Small intestine (tissue), 7 donors: ENCODE measurements at regions not wholly inside any gene's neighbourhood (a gene's known extent, or its start where the extent isn't known, plus 50 kb on each side); places are given as distances from the start of the nearest gene placed in this dataset.

Experiments
- DNase-seq, 2 donors: peaks; one replicate each; pipeline versions ENCODE4 v3.0.0 to v3.0.0-alpha.2; 2013
- FAIRE-seq: peaks from 2 replicates; lab custom pipeline; 2012; peaks lifted over from hg19 to GRCh38; lab: Jason Lieb, UNC
- H3K27ac ChIP-seq, 3 donors: one replicate each; pipeline ENCODE4 v1.5.1; 2013; ENCODE audit warnings: low read length in 2 of 3, mild to moderate bottlenecking in 2 of 3, control low read depth in 1 of 3, inconsistent platforms in 1 of 3, low read depth in 1 of 3, moderate library complexity in 1 of 3
- H3K27me3 ChIP-seq, 3 donors: one replicate each; pipeline ENCODE4 v1.6.1; 2013; ENCODE audit warnings: low read length in 3 of 3, inconsistent platforms in 1 of 3; ENCODE audit not compliant: control insufficient read depth in 3 of 3, insufficient read depth in 3 of 3
- H3K36me3 ChIP-seq, 3 donors: one replicate each; pipeline ENCODE4 v1.6.1; 2013; ENCODE audit warnings: low read length in 3 of 3, inconsistent platforms in 1 of 3, low read depth in 1 of 3, mild to moderate bottlenecking in 1 of 3, moderate library complexity in 1 of 3; ENCODE audit not compliant: control insufficient read depth in 3 of 3, insufficient read depth in 2 of 3
- H3K4me1 ChIP-seq, 3 donors: one replicate each; pipeline ENCODE4 v1.6.1; 2013; ENCODE audit warnings: low read length in 2 of 3, inconsistent platforms in 1 of 3, low read depth in 1 of 3, mild to moderate bottlenecking in 1 of 3, moderate library complexity in 1 of 3; ENCODE audit not compliant: control insufficient read depth in 3 of 3, insufficient read depth in 2 of 3
- H3K4me3 ChIP-seq, 3 donors: one replicate each; pipeline ENCODE4 v1.5.1; 2013; ENCODE audit warnings: low read length in 3 of 3, control low read depth in 1 of 3, inconsistent platforms in 1 of 3, low read depth in 1 of 3, mild to moderate bottlenecking in 1 of 3, moderate library complexity in 1 of 3
- H3K9me3 ChIP-seq, 2 donors: one replicate each; pipeline ENCODE4 v1.6.1; 2013; ENCODE audit warnings: low read depth in 1 of 2, low read length in 1 of 2; ENCODE audit not compliant: control insufficient read depth in 2 of 2, insufficient read depth in 1 of 2
- WGBS, 3 donors: extraction: QIAGEN DNeasy Blood & Tissue Kit; methylation state at CpG; one replicate each; pipeline ENCODE4 v1.1.7; 2013; 5-methylcytosine and 5-hydroxymethylcytosine counted together
- donor health status: healthy with polysubstance abuse.
- donor health status: control.
- donor health status: control.
- donor health status: Bipolar disorder and iron deficiency.
- donor health status: healthy.

- Histone ChIP-seq H3K36me3 (no peaks in the 10 kb centered on the region), H3K9me3 (no peaks in the 10 kb centered on the region), H3K27me3 (no peaks in the 10 kb centered on the region), H3K4me1 (no peaks in the 10 kb centered on the region), H3K27ac (no peak overlapping the region), H3K4me3 (no peak overlapping the region)
- WGBS, 3 donors: 65 to 77% (median 71%) methylated on average over 7 of the region's 7 CpGs
- FAIRE-seq (no peak), DNase-seq (no peak)
Observed at GRCh38 chr13:34620074-34620850, 321.8 kb upstream of the NBEA start.

DNA sequence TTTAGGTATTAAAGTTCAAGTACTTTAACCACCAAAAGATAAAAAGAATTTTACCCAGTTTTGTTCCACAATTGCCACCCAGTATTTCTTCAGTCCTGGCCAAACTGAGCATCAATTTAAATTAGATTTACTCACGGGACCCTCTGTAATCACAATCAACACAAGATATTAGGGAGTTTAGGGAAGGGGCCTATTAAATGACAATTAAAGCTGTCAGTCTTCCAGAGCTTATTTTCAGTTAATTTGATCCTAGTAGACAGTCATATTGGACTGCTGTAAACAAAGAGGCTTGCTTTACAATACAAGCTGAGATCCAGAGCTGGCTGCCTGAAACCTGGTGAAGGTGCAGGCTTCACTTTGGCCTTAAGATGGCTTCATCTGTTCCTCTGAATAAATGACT lies 321.2 kb upstream of the NBEA start:
- FAIRE-seq (no peak), DNase-seq (no peak)
- Histone ChIP-seq H3K27me3 (peaks cover 0 to under 1% (median 0%) of the 10 kb centered on the region in 3 donors), H3K4me1 (no peaks in the 10 kb centered on the region), H3K9me3 (no peaks in the 10 kb centered on the region), H3K36me3 (no peaks in the 10 kb centered on the region), H3K4me3 (no peak overlapping the region), H3K27ac (no peak overlapping the region)
- WGBS, 3 donors: 62 to 75% (median 73%) methylated on average over 1 of the region's 1 CpG

DNA sequence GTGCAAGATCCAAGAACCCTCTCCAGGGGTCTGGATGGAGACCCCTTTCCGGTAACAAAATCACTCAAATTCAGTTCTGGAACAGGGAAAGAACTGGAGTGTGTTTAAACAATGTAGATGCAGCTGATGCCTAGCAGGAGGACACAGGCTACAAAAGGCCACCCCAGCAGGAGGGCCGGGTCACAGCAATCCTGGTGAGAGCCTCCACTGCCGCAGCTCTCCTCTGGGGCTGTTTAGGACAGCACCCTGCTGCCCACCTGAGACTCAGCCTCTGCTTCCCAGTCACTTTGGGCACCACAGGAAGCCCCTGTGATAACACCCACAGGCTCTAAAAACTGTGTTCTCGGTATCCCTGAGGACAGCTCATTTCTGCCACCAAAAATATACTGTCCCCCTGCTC lies 318.7 kb upstream of the NBEA start:
- H3K27me3 ChIP-seq: peaks cover 0 to 3% (median 0%) of the 10 kb centered on the region in 3 donors
- H3K36me3 ChIP-seq: no peaks in the 10 kb centered on the region
- H3K4me3 ChIP-seq: no peak overlapping the region
- no peak for FAIRE-seq
- H3K9me3 ChIP-seq: no peaks in the 10 kb centered on the region
- H3K4me1 ChIP-seq: no peaks in the 10 kb centered on the region
- WGBS, 3 donors: 79 to 82% (median 80%) methylated on average over 4 of the region's 4 CpGs
- DNase-seq: no peak
- no peak overlapping the region for H3K27ac ChIP-seq

GRCh38 chr13:34627509-34628208 lies 314.4 kb upstream of the NBEA start:
- WGBS, 3 donors: 14 to 37% (median 24%) methylated on average over 9 of the region's 9 CpGs

DNA sequence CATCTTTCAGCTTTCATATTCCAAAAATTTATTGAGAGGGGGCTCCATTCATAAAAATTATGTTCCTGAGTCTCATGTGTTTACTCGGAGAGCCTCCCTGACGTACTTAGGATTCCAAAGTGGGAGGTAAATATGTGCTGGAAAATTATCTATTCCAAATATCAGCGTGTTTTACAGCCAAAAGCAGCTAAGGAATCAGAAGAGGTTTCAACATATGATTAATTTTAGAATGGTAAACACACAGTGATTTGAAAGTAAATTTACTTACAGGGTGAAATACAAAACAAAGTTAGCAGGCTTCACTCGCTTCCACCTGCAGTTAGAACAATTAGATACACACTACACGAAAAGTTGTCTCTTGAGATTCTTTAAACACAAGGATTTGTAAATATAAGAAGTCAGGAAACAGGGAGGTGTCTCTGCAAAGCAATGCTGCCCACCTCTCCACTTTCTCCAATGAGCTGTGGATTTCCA lies 313.8 kb upstream of the NBEA start:
- no peak overlapping the region for H3K4me3 ChIP-seq
- H3K36me3 ChIP-seq: no peaks in the 10 kb centered on the region
- H3K9me3 ChIP-seq: no peaks in the 10 kb centered on the region
- 33 to 42% (median 40%) methylated on average over 5 of the region's 5 CpGs for WGBS, 3 donors
- FAIRE-seq: no peak
- H3K27ac ChIP-seq: no peak overlapping the region
- no peak for DNase-seq
- no peaks in the 10 kb centered on the region for H3K4me1 ChIP-seq
- H3K27me3 ChIP-seq: peaks cover 0 to 3% (median 0%) of the 10 kb centered on the region in 3 donors

More at GRCh38 chr13:34627509-34628208, 314.4 kb upstream of the NBEA start:
- Histone ChIP-seq H3K27ac (no peak overlapping the region), H3K4me1 (no peaks in the 10 kb centered on the region), H3K36me3 (no peaks in the 10 kb centered on the region), H3K4me3 (no peak overlapping the region), H3K27me3 (peaks cover 0 to 3% (median 0%) of the 10 kb centered on the region in 3 donors), H3K9me3 (no peaks in the 10 kb centered on the region)
- FAIRE-seq (no peak), DNase-seq (peak in 1 of 2 donors; percentile 25)

DNA sequence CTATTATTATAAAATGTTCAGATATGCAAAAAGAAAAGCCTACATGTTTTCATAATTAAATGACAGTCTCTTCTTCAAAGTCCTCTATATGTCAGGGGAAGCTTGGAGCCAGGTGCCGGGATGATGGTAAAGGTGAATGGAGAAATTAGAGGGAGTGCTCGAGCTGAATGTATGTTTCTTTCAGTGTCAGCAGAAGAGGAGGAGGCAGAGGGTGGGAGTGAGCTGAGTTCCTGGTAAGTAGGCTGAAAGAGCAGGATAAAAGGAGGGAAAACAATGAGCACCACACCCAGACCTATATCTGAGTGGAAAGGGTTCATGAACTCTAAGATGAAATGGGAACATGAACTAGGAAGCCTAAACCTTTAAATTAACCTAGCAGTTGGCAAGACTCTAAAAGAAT lies 307.6 kb upstream of the NBEA start:
- no peak overlapping the region for H3K4me3 ChIP-seq
- no peaks in the 10 kb centered on the region for H3K4me1 ChIP-seq
- DNase-seq (no peak), FAIRE-seq (no peak)
- no peaks in the 10 kb centered on the region for H3K9me3 ChIP-seq
- H3K27me3 ChIP-seq: peaks cover 0 to 3% (median 0%) of the 10 kb centered on the region in 3 donors
- no peak overlapping the region for H3K27ac ChIP-seq
- H3K36me3 ChIP-seq: no peaks in the 10 kb centered on the region
- WGBS, 3 donors: 58 to 73% (median 59%) methylated on average over 2 of the region's 2 CpGs

DNA sequence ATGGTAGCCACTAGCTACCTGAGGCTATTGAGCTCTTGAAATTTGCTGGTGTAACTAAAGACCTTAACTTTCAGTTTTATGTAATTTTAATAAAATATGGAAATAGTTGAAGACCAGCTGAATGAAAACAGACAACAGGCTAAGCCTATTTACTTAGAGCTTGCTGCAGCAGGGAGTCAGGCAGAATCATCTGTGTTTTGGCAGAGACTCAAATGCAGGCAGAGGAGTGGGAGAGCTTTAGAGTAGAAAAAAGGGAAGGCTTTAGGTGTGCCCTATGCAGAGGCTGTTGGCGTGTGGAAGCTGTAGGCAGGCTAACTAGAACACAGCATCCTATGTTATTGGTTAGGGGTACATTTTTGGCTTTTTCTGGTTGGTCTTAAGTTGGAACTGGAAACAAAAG lies 304.9 kb upstream of the NBEA start:
- peaks cover 0 to 3% (median 0%) of the 10 kb centered on the region in 3 donors for H3K27me3 ChIP-seq
- WGBS, 3 donors: 77 to 92% (median 92%) methylated on average over 1 of the region's 1 CpG
- H3K4me3 ChIP-seq: no peak overlapping the region
- H3K36me3 ChIP-seq: no peaks in the 10 kb centered on the region
- FAIRE-seq (no peak), DNase-seq (no peak)
- no peak overlapping the region for H3K27ac ChIP-seq
- H3K9me3 ChIP-seq: no peaks in the 10 kb centered on the region
- H3K4me1 ChIP-seq: no peaks in the 10 kb centered on the region

DNA sequence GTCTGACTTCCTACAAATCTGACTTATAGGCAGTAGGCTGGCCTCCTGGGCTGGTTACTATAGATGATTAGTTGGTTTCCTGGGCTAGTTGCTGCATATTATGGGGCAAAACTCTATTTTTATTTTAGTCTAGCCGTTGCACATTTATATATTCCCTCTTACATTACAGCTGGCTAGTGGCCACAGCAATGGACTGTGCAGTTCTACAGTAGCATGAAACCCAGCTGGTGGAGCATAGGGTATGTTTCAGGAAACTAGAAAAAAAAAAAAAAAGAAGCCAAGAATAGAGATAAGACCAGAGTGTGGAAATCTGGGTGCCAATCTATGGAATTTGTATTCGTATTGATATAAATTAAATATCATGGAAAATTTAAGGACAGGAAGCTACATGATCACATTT lies 304.4 kb upstream of the NBEA start:
- no peak for DNase-seq

More for the DNA sequence above, 304.4 kb upstream of the NBEA start:
- Histone ChIP-seq H3K9me3 (no peaks in the 10 kb centered on the region), H3K27ac (no peak overlapping the region), H3K4me3 (no peak overlapping the region), H3K4me1 (no peaks in the 10 kb centered on the region), H3K36me3 (no peaks in the 10 kb centered on the region), H3K27me3 (peaks cover 0 to 3% (median 0%) of the 10 kb centered on the region in 3 donors)
- FAIRE-seq: no peak
- WGBS, 3 donors: 79 to 85% (median 82%) methylated on average over 2 of the region's 2 CpGs
